ENCODE measurements at regions not wholly inside any gene's neighbourhood (a gene's known extent, or its start where the extent isn't known, plus 50 kb on each side); places are given as distances from the start of the nearest gene placed in this dataset.

DNA sequence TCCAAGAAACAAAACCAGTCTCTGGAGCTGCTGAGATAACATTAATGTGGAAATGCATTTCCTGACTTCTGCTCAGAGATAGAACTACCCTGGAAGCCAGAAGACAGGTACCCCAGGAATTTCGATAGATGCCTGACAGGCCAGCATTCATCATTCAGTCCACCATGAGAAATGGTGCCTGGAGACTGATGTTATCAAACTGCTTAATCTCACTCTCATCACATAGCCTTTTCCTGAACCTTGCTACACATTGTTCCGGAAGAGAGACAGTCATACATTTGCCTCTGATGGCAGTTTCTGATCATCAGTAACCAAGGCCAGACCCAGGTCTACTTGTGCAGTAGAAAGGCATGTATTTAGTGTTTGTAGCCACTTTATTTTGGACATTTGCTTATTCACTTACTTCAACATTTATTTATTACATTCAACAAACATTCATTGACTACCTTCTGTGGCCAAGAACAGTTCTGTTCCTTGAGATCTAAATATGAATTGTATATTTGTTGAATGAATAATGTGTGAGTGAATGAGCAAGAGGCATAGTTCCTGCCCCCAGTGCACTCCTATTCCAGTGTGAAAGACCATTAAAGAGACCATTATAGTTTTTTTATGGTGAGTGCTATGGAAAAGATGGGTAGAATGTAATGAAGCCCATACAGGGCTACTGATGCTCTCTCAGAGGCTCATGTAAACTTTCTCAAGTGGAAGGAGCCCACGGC is 485.7 kb downstream of the NUF2 start:
- DNase-seq (ENCODE audit: low spot score): no peak

DNA sequence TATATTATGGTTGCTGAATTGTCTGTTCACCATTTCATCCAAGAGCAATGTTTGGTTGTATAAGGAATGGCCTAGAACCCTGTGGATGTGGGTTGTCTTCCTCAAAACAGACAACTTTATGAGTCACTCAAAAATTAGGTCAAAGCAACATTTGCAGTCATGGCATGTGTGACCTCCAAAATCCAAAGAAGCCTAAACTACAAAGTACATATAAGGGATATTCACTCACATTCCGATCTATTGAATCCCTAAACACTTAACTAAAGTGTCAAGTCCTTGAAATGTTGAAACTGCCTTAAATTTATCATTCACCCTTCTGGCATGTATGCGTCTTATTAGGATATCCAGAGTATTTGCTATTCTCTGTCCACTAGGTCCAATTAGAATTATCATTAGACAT is 491.5 kb downstream of the NUF2 start:
- DNase-seq (ENCODE audit: low spot score): no peak

DNA sequence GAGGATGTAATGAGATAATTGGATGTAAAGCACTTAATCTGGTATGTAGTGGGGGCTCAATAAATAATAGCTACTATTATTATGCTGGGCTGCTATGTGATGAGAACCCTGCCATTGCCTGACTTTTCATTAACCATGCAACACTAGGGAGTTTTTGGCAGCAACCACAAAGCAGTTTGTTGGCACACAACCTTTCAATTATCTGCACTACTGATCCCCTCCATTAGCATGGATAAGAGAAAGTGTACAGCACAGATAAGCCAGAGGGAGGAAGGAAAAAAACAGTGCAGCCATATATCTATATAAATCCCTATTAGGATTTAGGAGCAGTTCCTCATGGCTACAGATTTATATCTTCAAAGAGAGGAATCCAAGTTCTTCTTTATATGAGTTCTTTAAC is 498.5 kb downstream of the NUF2 start:
- no peak for DNase-seq (ENCODE audit: low spot score)

DNA sequence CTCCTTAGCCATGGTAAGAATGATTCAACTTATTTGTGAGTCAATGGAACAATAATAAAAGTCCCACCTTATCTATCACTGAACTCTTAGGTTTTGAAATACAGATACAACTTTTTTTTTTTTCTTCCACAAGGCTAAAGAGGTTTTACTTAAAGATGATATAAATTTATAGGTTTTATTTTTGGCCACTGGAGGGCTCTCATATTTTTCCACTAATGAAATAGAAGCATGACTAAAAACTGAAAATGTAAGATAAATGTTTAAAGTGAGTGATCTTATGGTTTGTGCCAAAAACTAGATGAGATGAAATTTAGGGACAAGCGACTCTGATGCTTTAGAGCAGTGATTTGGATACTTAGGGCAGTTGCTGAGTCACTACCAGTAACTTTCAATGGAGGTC is 499.0 kb downstream of the NUF2 start:
- DNase-seq (ENCODE audit: low spot score): no peak

DNA sequence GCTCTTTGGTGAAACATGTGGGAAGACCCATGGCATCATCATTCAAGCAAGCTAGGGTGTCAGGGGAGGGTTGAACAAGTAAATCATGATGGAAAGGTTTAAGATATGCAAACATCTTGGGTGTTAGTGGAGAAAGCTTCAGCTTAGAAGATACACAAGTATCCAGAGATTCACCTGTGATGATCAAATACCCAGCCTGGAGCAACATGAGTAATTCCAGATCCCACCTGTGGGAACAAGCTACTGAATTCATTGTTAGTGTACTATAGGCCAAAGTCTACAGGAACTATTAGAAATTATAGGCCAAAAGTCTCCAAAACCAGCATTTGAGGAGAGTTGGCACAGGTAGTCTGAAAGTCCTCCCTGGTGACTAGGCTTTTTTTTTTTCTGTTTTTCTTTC is 499.9 kb downstream of the NUF2 start:
- DNase-seq (ENCODE audit: low spot score): no peak

DNA sequence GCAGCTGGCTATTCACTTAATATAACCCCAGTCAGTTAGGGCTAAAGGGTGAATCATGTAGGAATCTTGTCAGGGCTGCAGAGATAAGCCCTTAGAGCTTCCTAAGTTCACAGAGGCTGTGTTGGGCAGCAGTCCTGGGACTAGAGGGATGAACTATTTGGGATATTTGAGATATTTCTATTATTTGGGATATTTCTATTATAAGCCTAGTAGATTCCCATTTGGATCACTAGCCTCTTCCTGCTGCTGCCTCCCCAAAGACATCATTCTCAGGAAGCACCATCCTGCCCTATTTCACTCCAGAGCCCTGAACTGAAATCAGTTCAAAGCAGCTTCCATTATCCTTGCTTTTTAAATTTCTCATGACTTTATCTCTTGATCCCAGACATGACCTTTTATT is 501.3 kb downstream of the NUF2 start:
- DNase-seq (ENCODE audit: low spot score): no peak

DNA sequence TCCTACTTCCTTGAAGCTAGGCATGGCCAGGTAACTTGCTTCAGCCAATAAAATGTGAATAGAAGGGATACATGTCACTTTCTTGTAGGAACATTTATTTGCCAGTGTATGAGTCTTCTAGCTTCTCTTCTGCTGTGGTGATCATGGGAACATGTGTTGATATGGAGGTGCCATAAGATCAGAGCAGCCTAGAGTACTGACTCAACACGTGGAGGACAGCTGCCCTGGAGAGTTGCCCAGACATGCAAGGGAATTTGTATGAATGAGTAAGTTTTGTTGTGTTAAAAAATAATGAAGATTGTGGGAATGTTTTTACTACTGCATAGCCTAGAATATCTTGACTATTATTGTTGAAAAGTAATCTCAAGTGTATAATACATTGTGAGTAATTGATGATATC is 502.3 kb downstream of the NUF2 start:
- DNase-seq (ENCODE audit: low spot score): no peak

DNA sequence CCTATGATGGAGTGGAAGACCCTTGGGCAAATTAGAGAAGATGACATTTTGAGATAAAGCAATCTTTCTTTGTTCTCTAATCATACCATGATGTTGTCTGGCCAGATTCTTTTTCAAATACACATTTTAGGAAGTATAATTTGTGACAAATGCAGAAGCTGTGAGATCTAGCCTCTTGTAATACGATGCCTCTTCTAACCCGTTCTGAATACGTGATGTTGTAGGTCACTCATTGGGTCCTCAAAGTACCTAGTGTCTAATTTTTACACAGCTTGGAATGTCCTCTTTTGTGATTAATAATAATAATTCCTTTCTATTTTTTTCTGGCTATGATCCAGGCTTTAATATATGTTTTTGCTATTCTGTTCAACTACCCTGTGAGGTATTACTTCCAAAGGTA is 502.7 kb downstream of the NUF2 start:
- DNase-seq (ENCODE audit: low spot score): no peak

DNA sequence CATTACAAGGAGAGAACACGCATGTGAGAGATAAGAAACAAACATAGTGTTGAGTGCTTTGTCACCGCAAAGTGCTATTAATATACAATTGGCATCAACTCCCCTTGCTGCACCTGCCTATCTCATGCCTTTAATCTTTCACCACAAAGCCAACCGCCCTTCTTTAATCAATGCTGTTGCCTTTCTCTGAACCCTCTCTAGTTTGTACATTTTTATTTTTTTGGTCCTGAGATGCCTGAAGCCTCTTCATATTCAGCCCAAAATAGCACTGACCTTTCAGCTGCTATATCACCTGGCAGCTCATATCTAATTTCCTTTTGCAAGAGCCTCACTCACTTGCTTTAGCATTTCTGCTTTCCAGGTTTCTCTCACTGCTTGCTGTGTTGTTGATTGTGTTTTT is 504.7 kb downstream of the NUF2 start:
- no peak for DNase-seq (ENCODE audit: low spot score)

DNA sequence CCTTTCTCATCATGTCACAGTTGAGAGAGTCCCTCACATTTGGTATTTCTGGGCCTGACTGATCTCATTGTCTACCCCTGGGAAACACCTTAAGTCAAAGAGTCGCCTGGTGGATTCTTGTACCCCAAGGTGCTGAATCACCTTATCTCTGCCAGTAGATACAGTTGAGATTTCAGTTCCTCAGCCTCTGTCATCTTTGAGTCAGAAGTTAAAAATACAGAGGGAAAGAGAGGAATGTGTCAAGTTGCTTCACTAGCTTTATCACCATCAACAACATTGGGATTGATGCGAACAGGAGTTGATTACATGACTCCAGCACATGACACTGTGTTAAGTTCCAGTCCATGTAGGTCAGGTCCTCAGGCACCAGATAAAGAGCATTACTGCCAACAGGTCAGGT is 513.0 kb downstream of the NUF2 start:
- no peak for DNase-seq (ENCODE audit: low spot score)

DNA sequence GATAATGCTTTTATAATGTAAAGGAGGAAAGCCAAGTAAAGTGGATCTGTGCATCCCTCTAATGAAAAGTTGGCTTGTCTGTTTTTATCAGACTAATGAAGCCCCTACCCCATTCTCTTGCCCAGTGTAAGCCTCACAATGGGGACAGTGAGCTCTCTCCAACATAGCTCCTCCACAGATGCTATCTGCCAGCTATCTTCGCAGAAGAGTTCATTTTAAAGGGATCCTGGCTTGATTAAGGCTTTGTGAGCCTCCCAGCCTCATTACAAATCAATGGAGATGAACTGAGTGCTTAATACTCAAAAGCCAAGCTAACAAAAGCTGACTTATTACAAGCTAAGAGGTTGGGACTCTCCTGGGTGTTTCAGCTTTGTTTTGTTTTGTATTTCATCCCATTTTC is 514.7 kb downstream of the NUF2 start:
- DNase-seq (ENCODE audit: low spot score): no peak

DNA sequence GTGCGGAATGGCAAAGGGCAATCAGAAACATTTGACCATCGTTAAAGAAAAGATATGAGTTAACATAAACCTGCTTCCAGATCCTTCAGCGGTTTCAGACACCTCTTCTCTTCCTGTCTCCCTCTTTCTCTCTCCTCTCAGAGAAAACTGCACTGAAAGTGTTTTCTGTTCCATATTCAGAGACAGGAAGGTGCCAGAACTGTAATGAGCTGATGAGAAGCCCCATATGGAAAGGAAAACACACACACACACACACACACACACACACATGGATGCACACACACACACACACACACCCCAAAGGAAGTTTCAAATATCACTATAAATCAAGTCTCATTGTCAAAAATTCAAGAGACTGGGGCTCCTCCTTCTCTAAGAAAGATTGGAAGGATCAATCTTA is 515.5 kb downstream of the NUF2 start:
- no peak for DNase-seq (ENCODE audit: low spot score)

DNA sequence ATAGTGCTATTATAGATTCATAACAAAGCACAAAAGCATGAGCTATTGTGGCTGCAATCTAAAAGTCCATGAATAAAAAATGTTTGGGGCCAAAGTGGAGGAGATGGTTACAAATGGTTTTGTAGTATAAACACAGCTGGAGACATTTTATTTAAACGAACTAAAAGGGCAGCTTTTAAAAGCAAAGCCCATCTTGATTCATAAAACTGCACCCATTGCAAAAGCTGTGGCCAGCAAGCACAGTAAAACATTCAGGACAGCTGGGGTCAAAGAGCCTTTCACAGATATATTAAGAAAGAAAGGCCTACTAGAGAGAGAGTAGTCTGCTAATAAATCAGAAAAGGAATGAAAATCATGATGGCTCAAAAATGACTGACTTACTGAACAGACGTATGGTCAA is 520.8 kb downstream of the NUF2 start:
- DNase-seq (ENCODE audit: low spot score): no peak

DNA sequence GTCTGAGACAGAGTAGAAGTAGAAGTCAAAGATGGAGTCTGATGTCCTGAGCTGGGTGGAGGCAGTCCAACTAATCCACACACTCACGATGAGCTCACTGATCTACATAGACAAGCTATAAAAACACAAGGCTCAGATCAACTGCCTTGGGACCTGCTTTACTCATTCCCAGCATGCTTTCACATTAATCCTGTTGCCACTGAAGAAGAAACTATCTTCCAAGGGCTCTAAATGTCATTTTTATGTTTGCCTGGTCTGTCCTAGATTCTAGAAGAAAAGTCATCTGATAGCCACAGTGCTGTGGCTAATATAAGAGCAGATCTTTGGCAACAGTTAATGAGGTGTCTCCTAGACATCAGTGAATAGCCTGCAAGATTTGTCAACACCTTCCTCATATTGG is 522.7 kb downstream of the NUF2 start:
- no peak for DNase-seq (ENCODE audit: low spot score)

DNA sequence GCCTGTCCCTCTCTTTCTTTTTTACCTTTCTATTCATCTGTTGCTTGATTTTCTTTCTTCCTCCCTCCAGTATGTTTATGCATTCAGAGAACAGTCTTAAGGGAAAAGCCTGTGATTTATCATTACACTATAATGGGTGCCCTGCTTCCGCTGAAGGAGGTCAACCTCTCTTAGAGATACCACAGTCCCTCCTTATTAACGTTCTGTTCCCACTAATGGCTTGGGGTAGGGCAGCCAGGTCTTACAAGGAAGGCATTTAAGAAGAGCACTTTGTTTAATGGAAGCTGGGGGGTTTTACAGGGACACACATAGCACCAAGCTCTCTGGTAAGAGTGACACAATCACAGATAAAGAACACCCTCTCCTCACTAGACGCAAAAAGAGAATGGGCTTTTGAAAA is 523.5 kb downstream of the NUF2 start:
- DNase-seq (ENCODE audit: low spot score): no peak

DNA sequence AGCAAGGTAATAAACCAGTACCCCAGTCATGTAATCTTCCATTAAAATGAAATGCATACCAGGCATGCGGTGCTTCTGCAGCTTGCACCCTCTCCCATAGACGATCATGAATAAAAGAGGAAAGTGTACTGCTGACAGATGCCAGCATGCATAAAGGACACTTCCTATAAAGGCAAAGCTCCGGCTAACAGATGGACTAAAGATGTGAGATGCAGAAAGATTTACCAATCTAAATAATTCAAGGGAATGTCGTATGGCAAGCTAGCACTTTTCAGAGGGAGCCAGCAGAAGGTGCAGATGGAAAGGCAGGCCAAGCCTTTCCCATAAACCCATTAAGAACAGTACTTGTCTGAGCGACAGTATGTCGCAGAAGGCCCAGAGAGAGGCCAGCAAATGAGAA is 542.0 kb downstream of the NUF2 start:
- DNase-seq (ENCODE audit: low spot score): no peak

DNA sequence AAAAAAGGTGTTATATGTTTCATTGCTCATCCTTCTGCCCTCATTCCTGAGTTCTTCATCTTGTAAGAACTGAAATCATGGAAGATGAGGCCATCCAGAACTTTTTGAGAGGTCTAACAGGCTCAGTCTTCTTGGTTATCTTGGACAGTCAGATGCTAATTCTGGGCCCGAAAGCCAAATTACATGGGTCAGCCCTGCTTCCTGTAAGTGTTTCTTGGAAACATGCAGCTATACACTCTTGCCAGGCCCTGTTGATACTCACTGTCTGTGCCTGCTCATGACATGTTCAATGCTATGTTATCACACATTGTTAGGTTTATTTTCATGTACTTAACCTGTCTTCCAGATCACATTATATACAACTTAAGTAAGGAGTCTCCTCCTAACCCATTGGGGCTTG is 542.5 kb downstream of the NUF2 start:
- DNase-seq (ENCODE audit: low spot score): no peak

DNA sequence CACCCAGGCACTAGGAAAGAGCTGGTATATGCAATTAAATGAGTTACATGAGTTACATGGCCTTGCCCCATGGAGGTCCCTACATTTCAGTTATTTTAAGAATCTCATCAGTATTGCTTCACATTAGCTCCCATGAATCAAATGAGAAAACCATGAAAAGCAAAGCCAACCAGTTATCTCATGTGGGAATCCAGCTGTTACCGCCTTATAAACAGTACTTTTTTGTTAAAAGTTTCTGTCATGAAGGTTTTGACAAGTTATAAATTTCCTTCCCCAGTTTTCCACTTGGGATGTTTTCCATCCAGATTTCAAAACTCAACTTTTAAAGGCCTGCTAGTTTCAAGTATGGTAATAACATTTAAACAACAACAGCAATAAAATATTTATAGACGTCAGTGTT is 544.8 kb downstream of the NUF2 start:
- DNase-seq (ENCODE audit: low spot score): no peak

DNA sequence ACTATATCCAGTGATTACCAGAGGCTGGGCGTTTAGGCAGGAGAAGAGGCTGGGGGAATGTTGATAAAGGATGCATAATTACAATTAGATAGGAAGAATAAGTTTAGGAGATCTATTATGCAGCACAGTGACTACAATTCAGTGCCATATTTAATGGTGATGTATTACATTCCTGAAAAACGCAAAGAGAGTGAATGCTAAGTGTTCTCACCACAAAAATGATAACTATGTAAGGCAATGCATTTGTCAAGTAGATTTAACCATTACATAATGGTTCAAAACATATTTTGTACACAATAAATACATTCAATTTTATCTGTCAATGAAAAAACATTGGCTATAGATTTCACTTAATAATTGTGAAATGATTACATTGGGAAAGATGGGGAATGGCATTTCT is 548.9 kb downstream of the NUF2 start:
- DNase-seq (ENCODE audit: low spot score): no peak

DNA sequence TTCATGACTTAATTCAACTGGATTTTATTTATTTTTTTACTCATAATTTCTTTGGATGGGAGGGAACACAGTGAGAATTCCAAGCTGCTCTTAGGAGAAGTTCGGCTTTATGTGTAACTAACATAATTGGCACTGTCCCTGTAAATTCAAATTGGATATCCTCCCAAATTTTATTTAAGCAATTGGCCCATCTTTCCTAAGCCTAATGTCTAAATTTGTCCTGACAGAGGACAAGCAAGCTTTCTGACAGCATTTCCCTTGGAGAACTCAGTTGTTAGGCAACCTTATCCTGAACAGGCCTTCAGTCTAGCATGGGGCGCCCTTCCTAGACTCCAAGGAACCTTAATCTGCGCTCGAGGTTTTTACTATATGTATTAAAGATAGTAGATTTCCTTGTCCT is 550.3 kb downstream of the NUF2 start:
- no peak for DNase-seq (ENCODE audit: low spot score)

DNA sequence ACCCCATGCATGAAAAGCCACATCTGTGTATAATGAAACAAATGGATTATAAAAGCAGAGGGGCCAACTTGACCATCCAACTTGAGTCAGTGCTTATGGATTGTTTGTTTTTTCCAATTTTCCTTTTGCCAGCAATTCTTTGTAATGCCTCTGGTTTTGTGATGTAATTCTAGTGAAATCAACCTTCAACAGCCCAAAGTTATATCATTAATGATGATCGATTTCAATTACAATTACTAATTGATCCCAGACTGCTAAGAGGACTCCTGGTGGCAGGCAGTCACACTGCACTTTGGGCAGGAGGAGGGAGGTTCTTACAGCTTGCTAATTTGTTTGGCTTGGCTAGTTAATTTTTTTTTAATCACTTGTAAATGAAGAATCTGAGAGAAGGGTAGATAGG is 552.3 kb downstream of the NUF2 start:
- no peak for DNase-seq (ENCODE audit: low spot score)

DNA sequence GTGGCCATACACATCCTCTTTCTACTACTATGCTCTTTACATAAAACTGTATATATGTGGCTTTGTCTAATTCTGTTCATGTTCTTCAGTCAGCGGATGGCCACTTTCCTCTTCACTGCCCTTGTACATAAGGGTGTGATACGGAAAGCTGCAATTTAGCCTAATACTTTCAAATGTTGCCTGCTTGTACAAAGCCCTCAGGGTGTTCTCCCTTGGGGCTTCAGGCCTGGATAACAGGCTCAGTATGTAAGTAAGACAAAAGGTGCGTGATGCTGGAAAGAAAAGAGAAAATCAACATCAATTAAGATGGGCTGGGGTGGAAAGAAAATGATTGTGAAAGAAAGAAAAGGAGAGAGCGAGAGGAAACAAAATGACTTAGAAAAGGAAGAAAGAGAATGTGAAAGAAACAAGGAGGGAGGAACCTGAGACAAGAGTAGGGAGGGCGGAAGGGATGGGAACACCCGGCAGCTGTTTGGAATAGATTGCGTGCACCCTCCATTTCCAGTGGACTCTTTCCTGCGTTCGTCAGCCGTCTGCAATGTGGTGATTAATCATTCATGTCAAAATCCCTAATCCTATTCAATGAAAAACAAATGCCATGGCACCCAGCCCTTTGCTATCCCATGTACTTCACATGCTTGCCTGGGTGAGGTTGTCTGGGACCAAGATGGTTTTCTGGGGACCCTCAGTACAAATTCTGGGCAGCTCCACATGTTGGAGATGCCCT is 553.6 kb downstream of the NUF2 start:
- DNase-seq (ENCODE audit: low spot score): no peak

DNA sequence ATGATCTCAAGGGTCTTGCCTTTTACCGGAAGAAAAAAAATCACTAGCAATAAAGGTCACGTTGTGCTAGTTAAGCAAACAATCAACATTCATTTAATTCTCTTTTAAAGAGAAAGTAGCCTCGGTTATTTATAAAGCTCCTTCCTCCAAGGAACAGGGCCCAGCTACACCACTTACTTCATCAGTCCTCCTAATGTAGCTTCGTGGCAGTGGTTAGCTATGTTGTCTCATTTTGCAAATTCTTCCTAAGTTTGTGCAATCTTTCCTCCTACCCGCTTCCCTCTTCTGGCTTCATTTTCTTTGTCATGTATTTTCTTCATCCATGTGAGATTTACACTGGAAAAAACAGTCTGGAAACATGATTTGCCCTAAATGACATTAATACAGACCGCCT is 554.2 kb downstream of the NUF2 start:
- no peak for DNase-seq (ENCODE audit: low spot score)

DNA sequence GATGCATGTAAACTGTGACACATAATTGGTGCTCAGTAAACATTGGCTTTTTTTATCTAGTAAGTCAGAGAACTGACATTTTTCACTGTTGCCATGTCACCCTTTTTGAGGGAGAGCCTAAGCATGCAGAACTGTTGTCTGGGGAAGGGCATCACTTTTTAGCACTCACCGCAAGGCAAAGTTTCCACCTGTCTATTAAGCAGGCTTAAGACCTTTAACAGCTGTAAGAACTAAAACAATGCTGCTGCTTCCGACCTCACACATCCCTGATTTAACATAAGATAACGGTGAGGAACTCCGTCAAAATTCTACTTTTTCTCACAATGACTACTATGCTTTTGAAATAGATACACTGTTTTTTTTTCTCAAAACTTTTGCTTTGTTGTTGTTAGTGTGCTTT is 554.8 kb downstream of the NUF2 start:
- DNase-seq (ENCODE audit: low spot score): no peak
